Gastroesophageal sphincter (tissue), 3 donors: ENCODE measurements at regions not wholly inside any gene's neighbourhood (a gene's known extent, or its start where the extent isn't known, plus 50 kb on each side); places are given as distances from the start of the nearest gene placed in this dataset.

Source experiments
- CTCF ChIP-seq, 4 experiments: fragments of 200-600 bp in 2 of 4; fragments of 450-650 bp in 2 of 4; sonication (generic) in 1 of 4; IDR thresholded peaks; one replicate each; pipeline ENCODE4 v1.5.1; 2017 to 2019; ENCODE audit warnings: antibody characterized with exemption in 4 of 4, mild to moderate bottlenecking in 2 of 4, moderate library complexity in 2 of 4
- POLR2A ChIP-seq, 2 donors: fragments of 450-650 bp; IDR thresholded peaks; one replicate each; pipeline ENCODE4 v1.6.1; 2017; ENCODE audit warnings: antibody characterized with exemption in 2 of 2, mild to moderate bottlenecking in 2 of 2, moderate library complexity in 1 of 2
- POLR2AphosphoS5 ChIP-seq: sonication (generic); formaldehyde crosslinking; IDR thresholded peaks from one replicate; pipeline ENCODE4 v1.6.1; 2017; ENCODE audit warnings: antibody characterized with exemption

DNA sequence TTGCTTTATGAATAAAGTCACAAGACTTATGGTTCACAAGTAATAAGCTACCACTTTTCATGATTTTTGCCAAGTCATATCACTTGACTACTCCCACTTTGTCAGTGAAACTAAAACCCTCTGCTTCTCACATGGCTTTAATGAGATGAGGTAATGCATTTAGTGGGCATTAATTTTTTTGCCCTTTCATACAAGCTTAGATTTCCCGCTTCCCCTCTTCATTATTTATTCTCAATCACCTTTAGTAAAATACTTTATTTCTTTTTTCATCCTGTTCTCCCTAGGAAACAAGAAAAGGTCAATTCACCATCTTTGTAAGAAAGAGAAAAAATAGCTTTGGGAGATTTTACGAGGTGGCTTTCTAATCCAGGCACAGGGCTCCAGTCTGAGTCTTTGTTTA, 109.6 kb upstream of the STARD3NL start:
- TF ChIP-seq CTCF (IDR thresholded peaks at IDR 0.05) = no peak
- TF ChIP-seq POLR2A (IDR thresholded peaks at IDR 0.05) = no peak
- TF ChIP-seq POLR2AphosphoS5 = no peak
